HEK293 (cell line): ENCODE measurements at regions not wholly inside any gene's neighbourhood (a gene's known extent, or its start where the extent isn't known, plus 50 kb on each side); places are given as distances from the start of the nearest gene placed in this dataset.
"Not testable (repeated sequence)": the region's sequence is repeated elsewhere in the genome, so short reads cannot be mapped to it uniquely, and the experiment has no call there.

Experiments used
- CTCF ChIP-seq: fragments of 450-650 bp; formaldehyde crosslinking; IDR thresholded peaks from 2 replicates; pipeline ENCODE4 v1.5.1; 2016; ENCODE audit warnings: missing biosample characterization, missing genetic modification characterization
- PATZ1 ChIP-seq: fragments of 450-650 bp; formaldehyde crosslinking; IDR thresholded peaks from 2 replicates; pipeline ENCODE4 v1.5.1; 2016; ENCODE audit warnings: missing biosample characterization, missing genetic modification characterization
- TSHZ1 ChIP-seq: fragments of 450-650 bp; formaldehyde crosslinking; IDR thresholded peaks from 2 replicates; pipeline ENCODE4 v1.5.1; 2016; ENCODE audit warnings: missing biosample characterization, missing genetic modification characterization, borderline replicate concordance
- ZBTB1 ChIP-seq: fragments of 450-650 bp; formaldehyde crosslinking; IDR thresholded peaks from 2 replicates; pipeline ENCODE4 v1.5.1; 2016; ENCODE audit warnings: missing biosample characterization, missing genetic modification characterization
- ZNF157 ChIP-seq: fragments of 450-650 bp; formaldehyde crosslinking; IDR thresholded peaks from 2 replicates; pipeline ENCODE4 v1.5.1; 2016; ENCODE audit warnings: missing biosample characterization, missing genetic modification characterization
- ZNF24 ChIP-seq: fragments of 450-650 bp; formaldehyde crosslinking; IDR thresholded peaks from 2 replicates; pipeline ENCODE4 v1.5.1; 2016; ENCODE audit warnings: missing biosample characterization, missing genetic modification characterization
- ZNF280D ChIP-seq: fragments of 450-650 bp; formaldehyde crosslinking; IDR thresholded peaks from 2 replicates; pipeline ENCODE4 v1.5.1; 2016; ENCODE audit warnings: missing biosample characterization, missing genetic modification characterization

GRCh38 chr10:8318429-8318828, 263.9 kb downstream of the GATA3 start:
- not testable (repeated sequence) for TF ChIP-seq CTCF (tag by site-specific recombination); TSHZ1 (tag by site-specific recombination); PATZ1 (tag by site-specific recombination); ZNF157; ZNF280D (tag by site-specific recombination); ZNF24; ZBTB1
